ENCODE measurements at regions not wholly inside any gene's neighbourhood (a gene's known extent, or its start where the extent isn't known, plus 50 kb on each side); places are given as distances from the start of the nearest gene placed in this dataset.

- no peak for TF ChIP-seq REST (tag by site-specific recombination; IDR thresholded peaks at IDR 0.05)
- TF ChIP-seq ZNF155 (tag by site-specific recombination; IDR thresholded peaks at IDR 0.05) = no peak
- no peak for TF ChIP-seq ZBTB49 (tag by site-specific recombination; IDR thresholded peaks at IDR 0.05; ENCODE audit: low read depth)
- no peak for TF ChIP-seq CTCF (tag by site-specific recombination; IDR thresholded peaks at IDR 0.05)
- TF ChIP-seq ZNF302 (tag by site-specific recombination; IDR thresholded peaks at IDR 0.05; ENCODE audit: low read depth) = no peak
- no peak for TF ChIP-seq ZXDB (tag by site-specific recombination; IDR thresholded peaks at IDR 0.05)
- no peak for TF ChIP-seq TCF7L2 (IDR thresholded peaks at IDR 0.05; ENCODE audit: borderline replicate concordance, low read depth, low read length)
- TF ChIP-seq ZNF555 (tag by site-specific recombination; conservative IDR thresholded peaks at IDR 0.05) = no peak
- no peak for TF ChIP-seq ZNF350 (tag by site-specific recombination; IDR thresholded peaks at IDR 0.05)
- no peak for TF ChIP-seq ZNF544 (tag by site-specific recombination; IDR thresholded peaks at IDR 0.05)
- no peak for TF ChIP-seq ZNF311 (tag by site-specific recombination; IDR thresholded peaks at IDR 0.05; ENCODE audit: borderline replicate concordance)
- TF ChIP-seq ZNF202 (tag by site-specific recombination; IDR thresholded peaks at IDR 0.05; ENCODE audit: borderline replicate concordance) = no peak
- TF ChIP-seq ZNF354C (tag by site-specific recombination; IDR thresholded peaks at IDR 0.05; ENCODE audit: borderline replicate concordance, low read depth) = no peak
- no peak for TF ChIP-seq ZFP41 (tag by site-specific recombination; IDR thresholded peaks at IDR 0.05; ENCODE audit: borderline replicate concordance)
- no peak for TF ChIP-seq ZNF692 (tag by site-specific recombination; IDR thresholded peaks at IDR 0.05)
- TF ChIP-seq SALL2 (tag by site-specific recombination; IDR thresholded peaks at IDR 0.05; ENCODE audit: borderline replicate concordance) = no peak
- TF ChIP-seq ZNF433 (tag by site-specific recombination; IDR thresholded peaks at IDR 0.05; ENCODE audit: low read depth) = no peak
- no peak for TF ChIP-seq ZSCAN30 (tag by site-specific recombination; IDR thresholded peaks at IDR 0.05)
- TF ChIP-seq ZNF48 (tag by site-specific recombination; IDR thresholded peaks at IDR 0.05) = no peak
- TF ChIP-seq ZNF394 (tag by site-specific recombination; IDR thresholded peaks at IDR 0.05; ENCODE audit: borderline replicate concordance) = no peak
- TF ChIP-seq GLI4 (tag by site-specific recombination; IDR thresholded peaks at IDR 0.05) = no peak
- TF ChIP-seq ZNF2 (tag by site-specific recombination; IDR thresholded peaks at IDR 0.05) = no peak
- TF ChIP-seq ZNF133 (tag by site-specific recombination; IDR thresholded peaks at IDR 0.05) = no peak
- no peak for TF ChIP-seq ZNF707 (tag by site-specific recombination; IDR thresholded peaks at IDR 0.05)
- no peak for TF ChIP-seq ZFP37 (tag by site-specific recombination; IDR thresholded peaks at IDR 0.05)
- no peak for TF ChIP-seq ZNF704 (tag by site-specific recombination; IDR thresholded peaks at IDR 0.05)
- no peak for TF ChIP-seq ZNF175 (tag by site-specific recombination; IDR thresholded peaks at IDR 0.05)
- no peak for TF ChIP-seq ZNF211 (tag by site-specific recombination; IDR thresholded peaks at IDR 0.05; ENCODE audit: low read depth)
- TF ChIP-seq ZNF830 (tag by site-specific recombination; IDR thresholded peaks at IDR 0.05; ENCODE audit: low read depth) = no peak
- no peak for TF ChIP-seq ZSCAN16 (tag by site-specific recombination; IDR thresholded peaks at IDR 0.05)
- no peak for TF ChIP-seq ZNF341 (tag by site-specific recombination; IDR thresholded peaks at IDR 0.05; ENCODE audit: low read depth)
These were observed 58.3 kb upstream of the MEDAG start (continued) for GRCh38 chr13:30847650-30848307.

Data from HEK293 (cell line).